Right forelimb (tissue), 1 donor: ENCODE measurements at regions not wholly inside any gene's neighbourhood (a gene's known extent, or its start where the extent isn't known, plus 50 kb on each side); places are given as distances from the start of the nearest gene placed in this dataset.

Experiments
- DNase-seq: peaks from one replicate; pipeline ENCODE4 v3.0.0-alpha.2; 2018

GRCh38 chr20:60977901-60978300, 274.2 kb upstream of the CDH4 start:
- no peak for DNase-seq

GRCh38 chr20:60984666-60985065, 267.4 kb upstream of the CDH4 start:
- no peak for DNase-seq

GRCh38 chr20:60986506-60987156, 265.4 kb upstream of the CDH4 start:
- no peak for DNase-seq

GRCh38 chr20:60990061-60990460, 262.0 kb upstream of the CDH4 start:
- no peak for DNase-seq

GRCh38 chr20:60990643-60991042, 261.4 kb upstream of the CDH4 start:
- DNase-seq: no peak

- no peak for DNase-seq
These were observed 258.5 kb upstream of the CDH4 start for GRCh38 chr20:60993433-60994044.

GRCh38 chr20:60999250-60999649, 252.8 kb upstream of the CDH4 start:
- no peak for DNase-seq

- DNase-seq: no peak
These were observed 250.0 kb upstream of the CDH4 start for GRCh38 chr20:61002090-61002489.

- DNase-seq: no peak
These were observed 237.6 kb upstream of the CDH4 start for GRCh38 chr20:61014491-61014890.

- no peak for DNase-seq
These were observed 236.5 kb upstream of the CDH4 start for GRCh38 chr20:61015602-61016001.

- no peak for DNase-seq
These were observed 232.7 kb upstream of the CDH4 start for GRCh38 chr20:61019322-61019721.

- DNase-seq: no peak
These were observed 228.4 kb upstream of the CDH4 start for GRCh38 chr20:61023612-61024011.

- DNase-seq: no peak
These were observed 227.7 kb upstream of the CDH4 start for GRCh38 chr20:61024390-61024789.

- no peak for DNase-seq
These were observed 226.5 kb upstream of the CDH4 start for GRCh38 chr20:61025536-61025935.

- DNase-seq: no peak
These were observed 225.9 kb upstream of the CDH4 start for GRCh38 chr20:61026173-61026572.

GRCh38 chr20:61026731-61027130, 225.3 kb upstream of the CDH4 start:
- no peak for DNase-seq

GRCh38 chr20:61027218-61027617, 224.8 kb upstream of the CDH4 start:
- DNase-seq: no peak

GRCh38 chr20:61030130-61030529, 221.9 kb upstream of the CDH4 start:
- no peak for DNase-seq

GRCh38 chr20:61031101-61031830, 220.8 kb upstream of the CDH4 start:
- no peak for DNase-seq

- no peak for DNase-seq
These were observed 214.6 kb upstream of the CDH4 start for GRCh38 chr20:61037498-61037897.

- DNase-seq: no peak
These were observed 210.6 kb upstream of the CDH4 start for GRCh38 chr20:61041481-61041880.

- DNase-seq: no peak
These were observed 209.3 kb upstream of the CDH4 start for GRCh38 chr20:61042506-61043385.

GRCh38 chr20:61043681-61044080, 208.4 kb upstream of the CDH4 start:
- no peak for DNase-seq
